Astrocyte (in vitro differentiated cells and primary cell): ENCODE measurements at regions not wholly inside any gene's neighbourhood (a gene's known extent, or its start where the extent isn't known, plus 50 kb on each side); places are given as distances from the start of the nearest gene placed in this dataset.

Experiments
- EZH2 ChIP-seq: IDR thresholded peaks from 2 replicates; pipeline ENCODE4 v1.6.1; 2012; ENCODE audit warnings: mild to moderate bottlenecking, low read length, inconsistent platforms; ENCODE audit not compliant: insufficient read depth
- TF ChIP-seq, protein P1 (sequence below): IDR thresholded peaks from 2 replicates; pipeline ENCODE4 v1.5.1; 2011; ENCODE audit warnings: low read depth, mild to moderate bottlenecking, inconsistent platforms, low read length, moderate library complexity; ENCODE audit not compliant: insufficient read depth

DNA sequence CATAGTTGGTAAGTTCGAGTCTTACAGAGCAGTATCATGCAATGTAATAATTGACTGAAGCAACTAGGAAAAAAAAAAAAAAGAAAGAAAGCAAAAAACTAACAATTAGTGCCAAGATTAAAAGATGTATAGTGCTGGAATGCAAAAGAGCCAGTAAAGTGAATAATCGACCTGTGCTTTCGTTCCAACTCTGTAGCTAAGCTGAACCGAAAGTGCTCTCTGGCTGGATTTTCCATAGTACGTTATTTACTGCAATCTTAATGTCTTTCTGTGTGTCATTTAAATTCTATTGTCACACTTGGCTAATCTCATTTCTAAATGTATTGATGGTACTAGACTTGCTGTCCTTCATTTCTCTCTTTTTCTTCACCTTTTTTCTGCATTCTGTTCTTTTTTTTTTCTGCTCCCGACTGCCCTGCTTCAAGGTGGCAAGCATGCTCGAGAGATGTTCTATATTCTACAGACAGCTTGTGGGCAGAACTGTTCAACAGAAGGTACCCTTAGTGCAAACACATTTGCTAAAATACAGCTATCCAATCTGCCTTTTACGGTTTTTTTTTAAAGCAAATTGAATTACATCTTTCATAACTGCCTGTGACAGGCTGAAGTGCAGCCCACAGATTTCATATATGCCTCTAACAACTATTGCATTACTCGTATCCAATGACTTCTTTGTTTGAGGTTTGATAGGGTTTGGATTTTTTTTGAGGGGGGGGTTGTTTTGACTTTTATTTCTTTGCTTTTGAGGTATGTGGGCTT lies 204.2 kb upstream of the MTNR1B start:
- TF ChIP-seq EZH2: no peak
- TF ChIP-seq, protein P1, sequence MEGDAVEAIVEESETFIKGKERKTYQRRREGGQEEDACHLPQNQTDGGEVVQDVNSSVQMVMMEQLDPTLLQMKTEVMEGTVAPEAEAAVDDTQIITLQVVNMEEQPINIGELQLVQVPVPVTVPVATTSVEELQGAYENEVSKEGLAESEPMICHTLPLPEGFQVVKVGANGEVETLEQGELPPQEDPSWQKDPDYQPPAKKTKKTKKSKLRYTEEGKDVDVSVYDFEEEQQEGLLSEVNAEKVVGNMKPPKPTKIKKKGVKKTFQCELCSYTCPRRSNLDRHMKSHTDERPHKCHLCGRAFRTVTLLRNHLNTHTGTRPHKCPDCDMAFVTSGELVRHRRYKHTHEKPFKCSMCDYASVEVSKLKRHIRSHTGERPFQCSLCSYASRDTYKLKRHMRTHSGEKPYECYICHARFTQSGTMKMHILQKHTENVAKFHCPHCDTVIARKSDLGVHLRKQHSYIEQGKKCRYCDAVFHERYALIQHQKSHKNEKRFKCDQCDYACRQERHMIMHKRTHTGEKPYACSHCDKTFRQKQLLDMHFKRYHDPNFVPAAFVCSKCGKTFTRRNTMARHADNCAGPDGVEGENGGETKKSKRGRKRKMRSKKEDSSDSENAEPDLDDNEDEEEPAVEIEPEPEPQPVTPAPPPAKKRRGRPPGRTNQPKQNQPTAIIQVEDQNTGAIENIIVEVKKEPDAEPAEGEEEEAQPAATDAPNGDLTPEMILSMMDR: no peak
